ENCODE measurements at regions not wholly inside any gene's neighbourhood (a gene's known extent, or its start where the extent isn't known, plus 50 kb on each side); places are given as distances from the start of the nearest gene placed in this dataset.

DNA sequence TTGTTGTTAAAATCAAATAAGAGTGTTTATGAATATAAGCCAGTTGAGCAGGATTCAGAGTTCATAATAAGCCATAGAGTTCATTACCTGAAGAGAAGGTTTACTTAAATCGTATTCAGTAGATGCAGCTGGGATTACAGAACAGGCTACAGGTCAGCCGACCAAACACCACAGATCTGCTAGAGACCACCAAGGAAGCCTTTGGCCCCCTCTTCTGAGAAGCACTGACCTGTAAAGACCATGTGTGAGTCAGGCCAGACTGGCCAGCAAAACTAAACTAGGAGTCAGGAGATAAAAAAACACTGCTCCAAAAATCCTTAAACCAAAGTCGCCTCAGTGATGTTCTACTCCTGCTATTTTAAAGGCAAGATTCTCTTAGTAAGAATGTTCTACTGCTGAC, 1125.5 kb downstream of the FAT4 start:
- H3K27ac Mint-ChIP-seq: no peak overlapping the region
- H3K9me3 Mint-ChIP-seq: peaks cover 4% of the 10 kb centered on the region
- H3K4me1 Mint-ChIP-seq (ENCODE audit: low read depth): no peaks in the 10 kb centered on the region
- TF ChIP-seq, protein P1, sequence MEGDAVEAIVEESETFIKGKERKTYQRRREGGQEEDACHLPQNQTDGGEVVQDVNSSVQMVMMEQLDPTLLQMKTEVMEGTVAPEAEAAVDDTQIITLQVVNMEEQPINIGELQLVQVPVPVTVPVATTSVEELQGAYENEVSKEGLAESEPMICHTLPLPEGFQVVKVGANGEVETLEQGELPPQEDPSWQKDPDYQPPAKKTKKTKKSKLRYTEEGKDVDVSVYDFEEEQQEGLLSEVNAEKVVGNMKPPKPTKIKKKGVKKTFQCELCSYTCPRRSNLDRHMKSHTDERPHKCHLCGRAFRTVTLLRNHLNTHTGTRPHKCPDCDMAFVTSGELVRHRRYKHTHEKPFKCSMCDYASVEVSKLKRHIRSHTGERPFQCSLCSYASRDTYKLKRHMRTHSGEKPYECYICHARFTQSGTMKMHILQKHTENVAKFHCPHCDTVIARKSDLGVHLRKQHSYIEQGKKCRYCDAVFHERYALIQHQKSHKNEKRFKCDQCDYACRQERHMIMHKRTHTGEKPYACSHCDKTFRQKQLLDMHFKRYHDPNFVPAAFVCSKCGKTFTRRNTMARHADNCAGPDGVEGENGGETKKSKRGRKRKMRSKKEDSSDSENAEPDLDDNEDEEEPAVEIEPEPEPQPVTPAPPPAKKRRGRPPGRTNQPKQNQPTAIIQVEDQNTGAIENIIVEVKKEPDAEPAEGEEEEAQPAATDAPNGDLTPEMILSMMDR (IDR thresholded peaks at IDR 0.05): no peak
- no peaks in the 10 kb centered on the region for H3K36me3 Mint-ChIP-seq (ENCODE audit: low read depth)
- no peaks in the 10 kb centered on the region for H3K27me3 Mint-ChIP-seq
- ChIA-PET POLR2A (no interaction called here), CTCF (no interaction called here)
- no peak for DNase-seq
- no peak overlapping the region for H3K4me3 Mint-ChIP-seq
- intact Hi-C loops (cut with micrococcal nuclease): no loop called here
- ATAC-seq: no peak

DNA sequence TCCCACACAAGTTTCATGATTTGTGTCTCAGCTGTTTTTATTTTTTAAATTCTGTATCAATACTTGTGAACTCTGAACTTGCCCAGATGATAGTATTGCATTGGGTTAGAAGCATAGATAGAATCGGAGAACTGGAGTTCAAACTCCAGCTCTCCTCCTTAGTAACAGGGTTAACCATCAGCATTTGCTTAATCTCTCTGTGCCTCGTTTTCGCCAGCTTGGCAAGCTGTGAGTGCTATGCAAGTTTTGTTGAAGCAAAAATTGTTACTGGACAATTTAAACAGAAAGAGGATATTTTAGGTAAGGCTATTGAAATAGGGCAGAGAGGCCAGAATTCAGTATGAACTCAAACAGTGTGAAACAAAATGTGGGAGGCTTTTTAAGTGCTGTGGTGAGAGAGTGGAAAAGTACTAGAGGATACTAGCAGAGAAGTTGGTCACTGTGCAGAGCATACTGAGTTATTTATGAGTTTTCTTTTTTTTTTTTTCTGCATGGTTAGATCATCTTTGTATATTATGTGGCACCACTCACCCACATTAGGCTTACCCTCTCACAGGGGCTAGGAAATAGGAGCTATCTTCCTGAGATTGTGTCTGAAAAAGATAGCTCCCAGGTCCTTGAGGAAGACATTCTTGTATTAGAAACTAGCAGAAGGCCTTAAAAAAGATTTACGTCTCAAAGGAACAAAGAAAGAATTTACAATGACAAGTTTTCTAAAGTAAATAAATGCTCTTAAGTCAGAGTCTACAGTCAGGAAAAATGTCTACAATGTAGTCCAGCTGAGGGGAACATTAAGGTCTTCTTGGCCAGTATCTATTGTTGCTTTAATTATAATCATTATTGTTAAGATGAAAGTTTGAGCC, 1126.6 kb downstream of the FAT4 start:
- Mint-ChIP-seq H3K4me1 (ENCODE audit: low read depth) (no peaks in the 10 kb centered on the region), H3K27ac (no peak overlapping the region), H3K36me3 (ENCODE audit: low read depth) (no peaks in the 10 kb centered on the region), H3K4me3 (no peak overlapping the region), H3K27me3 (no peaks in the 10 kb centered on the region), H3K9me3 (peaks cover 9% of the 10 kb centered on the region)
- CTCF ChIA-PET: no interaction called here
- TF ChIP-seq, protein P1 (IDR thresholded peaks at IDR 0.05): no peak
- DNase-seq: no peak
- POLR2A ChIA-PET: no interaction called here
- ATAC-seq: no peak
- intact Hi-C loops (cut with micrococcal nuclease): no loop called here

DNA sequence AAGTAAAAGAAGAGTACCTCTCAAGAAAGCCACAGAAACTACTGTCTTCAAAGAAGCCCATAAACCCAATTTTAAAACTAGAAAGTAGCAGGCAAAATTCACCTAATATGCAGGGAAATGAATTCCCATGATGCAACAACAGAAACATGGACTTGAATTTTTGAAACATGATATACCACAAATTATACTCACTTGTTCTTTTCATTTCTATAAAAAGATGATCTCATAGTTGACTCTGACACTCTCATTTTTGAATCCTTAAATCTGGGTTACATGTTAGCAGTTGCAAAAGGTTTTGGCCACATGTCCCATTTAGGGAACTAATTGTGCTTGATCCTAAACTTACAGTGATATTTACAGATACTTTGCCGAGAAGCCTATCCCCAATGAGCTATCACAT, 1130.8 kb downstream of the FAT4 start:
- no peaks in the 10 kb centered on the region for H3K36me3 Mint-ChIP-seq (ENCODE audit: low read depth)
- H3K9me3 Mint-ChIP-seq: peaks cover 9% of the 10 kb centered on the region
- TF ChIP-seq, protein P1 (IDR thresholded peaks at IDR 0.05): no peak
- DNase-seq (no peak), ATAC-seq (no peak)
- H3K27ac Mint-ChIP-seq: no peak overlapping the region
- no peaks in the 10 kb centered on the region for H3K4me1 Mint-ChIP-seq (ENCODE audit: low read depth)
- intact Hi-C loops (cut with micrococcal nuclease): no loop called here
- ChIA-PET CTCF (no interaction called here), POLR2A (no interaction called here)
- H3K4me3 Mint-ChIP-seq: no peak overlapping the region
- H3K27me3 Mint-ChIP-seq: no peaks in the 10 kb centered on the region

DNA sequence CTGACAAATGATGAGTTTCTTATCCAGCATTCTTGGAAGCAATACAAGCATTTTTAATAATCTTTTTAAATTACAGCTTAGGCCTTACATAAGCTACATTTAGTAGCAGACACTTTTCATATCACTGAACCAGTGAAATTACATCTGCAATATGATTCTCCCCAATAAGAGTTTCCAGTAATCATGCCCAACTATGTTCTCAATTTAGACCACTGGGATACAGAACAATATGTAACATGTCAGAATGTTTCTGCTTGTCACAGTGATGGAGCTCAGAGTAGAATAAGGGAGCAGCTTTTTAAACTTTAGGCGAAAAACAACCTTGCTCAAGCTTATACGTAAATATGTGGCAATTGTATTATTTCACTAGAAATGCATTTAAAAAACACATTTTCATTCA, 1132.2 kb downstream of the FAT4 start:
- ATAC-seq (no peak), DNase-seq (no peak)
- intact Hi-C loops (cut with micrococcal nuclease): no loop called here
- H3K27me3 Mint-ChIP-seq: no peaks in the 10 kb centered on the region
- no peak overlapping the region for H3K27ac Mint-ChIP-seq
- TF ChIP-seq, protein P1 (IDR thresholded peaks at IDR 0.05): no peak
- POLR2A ChIA-PET: no interaction called here
- no peak overlapping the region for H3K4me3 Mint-ChIP-seq
- CTCF ChIA-PET: no interaction called here
- H3K4me1 Mint-ChIP-seq (ENCODE audit: low read depth): no peaks in the 10 kb centered on the region
- H3K9me3 Mint-ChIP-seq: peaks cover 9% of the 10 kb centered on the region
- H3K36me3 Mint-ChIP-seq (ENCODE audit: low read depth): no peaks in the 10 kb centered on the region

DNA sequence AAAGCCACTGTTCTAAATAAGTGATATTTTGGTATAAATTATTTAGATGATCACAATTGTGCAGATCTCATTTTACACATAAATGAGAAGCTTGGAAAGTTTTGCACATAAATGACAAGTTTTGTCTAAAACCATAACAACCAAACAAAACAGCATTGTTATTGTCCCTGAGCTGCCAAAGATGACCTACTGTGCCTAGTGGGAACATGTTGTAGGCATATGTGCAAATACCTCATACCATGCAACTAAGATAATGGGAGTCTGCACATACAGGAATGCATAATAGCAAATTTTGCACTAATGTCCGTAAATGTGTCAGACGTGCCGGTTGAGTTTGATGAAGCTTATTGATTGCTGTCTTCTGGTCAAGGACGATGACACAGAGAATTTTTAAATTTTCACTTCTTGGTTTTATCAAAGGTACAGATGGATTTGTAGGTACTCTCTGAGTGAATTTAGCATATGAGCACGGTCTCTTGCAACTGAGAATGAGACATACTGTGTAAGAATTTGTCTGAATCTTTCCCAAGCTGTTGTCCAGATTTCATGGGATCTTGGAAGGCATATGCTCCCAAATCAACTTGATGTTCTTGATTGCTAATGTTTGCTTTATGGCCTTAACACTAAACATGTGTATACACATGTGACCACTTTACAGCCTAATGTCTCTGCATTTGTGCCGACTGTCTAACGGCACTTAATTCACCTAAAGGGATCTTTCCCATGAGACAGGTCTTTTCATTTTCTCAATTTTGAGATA, 1133.5 kb downstream of the FAT4 start:
- ATAC-seq (no peak), DNase-seq (no peak)
- H3K27me3 Mint-ChIP-seq: no peaks in the 10 kb centered on the region
- TF ChIP-seq, protein P1 (IDR thresholded peaks at IDR 0.05): no peak
- H3K4me3 Mint-ChIP-seq: no peak overlapping the region
- ChIA-PET POLR2A (no interaction called here), CTCF (no interaction called here)
- H3K9me3 Mint-ChIP-seq: peaks cover 14% of the 10 kb centered on the region
- no peak overlapping the region for H3K27ac Mint-ChIP-seq
- no peaks in the 10 kb centered on the region for H3K4me1 Mint-ChIP-seq (ENCODE audit: low read depth)
- intact Hi-C loops (cut with micrococcal nuclease): no loop called here
- H3K36me3 Mint-ChIP-seq (ENCODE audit: low read depth): no peaks in the 10 kb centered on the region
